ENCODE measurements at regions not wholly inside any gene's neighbourhood (a gene's known extent, or its start where the extent isn't known, plus 50 kb on each side); places are given as distances from the start of the nearest gene placed in this dataset.
"Not testable (repeated sequence)": the region's sequence is repeated elsewhere in the genome, so short reads cannot be mapped to it uniquely, and the experiment has no call there.

GRCh38 chr2:21890716-21891115 is 766.9 kb downstream of the TDRD15 start:
- DNase-seq = no peak
- intact Hi-C loops (cut with DNase I) = no loop called here

GRCh38 chr2:21891191-21891590 is 767.4 kb downstream of the TDRD15 start:
- intact Hi-C loops (cut with DNase I) = no loop called here
- no peak for DNase-seq

DNA sequence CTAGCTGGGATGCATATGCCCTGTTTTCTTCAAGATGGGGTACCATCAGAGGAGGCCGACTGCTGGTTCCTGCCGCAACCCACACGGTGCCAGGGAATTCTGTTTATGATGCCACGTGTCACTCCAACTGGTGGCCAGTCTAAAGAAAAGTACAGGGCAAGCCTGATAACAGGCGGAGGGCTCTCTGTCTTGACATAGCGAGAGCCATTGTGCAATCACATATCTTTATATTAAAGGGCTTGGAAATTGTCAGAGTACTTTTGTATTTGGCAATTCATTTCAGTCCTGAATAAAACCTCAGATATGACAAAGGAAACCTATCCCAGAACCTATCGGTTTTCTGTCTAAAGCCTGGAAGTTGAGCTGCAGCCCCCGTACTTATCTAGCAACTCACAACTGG is 768.4 kb downstream of the TDRD15 start:
- DNase-seq = no peak
- intact Hi-C loops (cut with DNase I) = no loop called here

- DNase-seq = no peak
- intact Hi-C loops (cut with DNase I) = no loop called here
These were observed 771.4 kb downstream of the TDRD15 start for GRCh38 chr2:21895200-21895599.

GRCh38 chr2:21908712-21909380 is 785.1 kb downstream of the TDRD15 start:
- DNase-seq; intact Hi-C loops (cut with DNase I): not testable (repeated sequence)

DNA sequence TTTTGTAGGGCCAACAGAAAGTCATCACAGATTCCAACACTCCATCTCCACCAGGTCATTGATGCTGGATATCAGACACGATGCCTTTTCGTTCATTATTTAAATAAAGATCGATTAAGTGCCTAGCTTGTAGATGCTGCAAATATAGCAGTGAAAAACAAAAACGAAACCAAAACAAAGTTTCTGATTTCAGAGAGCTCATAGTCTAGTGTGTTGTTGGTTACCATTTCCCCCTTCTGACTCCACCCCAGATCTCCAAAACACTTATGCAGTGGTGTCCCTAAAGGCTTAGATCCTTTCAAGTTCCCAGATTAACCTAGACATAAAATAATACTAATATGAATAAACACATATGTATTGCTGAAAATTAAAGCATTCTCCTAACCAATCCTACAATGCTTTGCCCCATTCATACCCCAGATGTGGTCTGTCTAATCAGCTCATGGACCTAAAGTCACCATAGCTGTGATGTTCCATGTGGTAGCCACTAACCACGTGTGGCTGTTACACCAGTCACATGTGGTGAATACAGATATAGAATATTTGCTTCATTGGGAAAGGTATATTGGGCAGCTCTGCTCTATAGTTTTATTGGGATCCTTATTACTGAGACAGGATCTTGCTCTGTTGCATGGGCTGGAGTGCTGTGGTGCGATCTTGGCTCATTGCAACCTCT is 787.2 kb downstream of the TDRD15 start:
- DNase-seq = no peak
- intact Hi-C loops (cut with DNase I) = no loop called here

- DNase-seq = no peak
- intact Hi-C loops (cut with DNase I) = no loop called here
These were observed 788.6 kb downstream of the TDRD15 start for GRCh38 chr2:21912405-21912804.

GRCh38 chr2:21915201-21915600 is 791.4 kb downstream of the TDRD15 start:
- DNase-seq = no peak
- intact Hi-C loops (cut with DNase I) = no loop called here

GRCh38 chr2:21916934-21917522 is 793.3 kb downstream of the TDRD15 start:
- intact Hi-C loops (cut with DNase I) = no loop called here
- no peak for DNase-seq

- DNase-seq = no peak
- intact Hi-C loops (cut with DNase I) = no loop called here
These were observed 797.0 kb downstream of the TDRD15 start for GRCh38 chr2:21920721-21921120.

DNA sequence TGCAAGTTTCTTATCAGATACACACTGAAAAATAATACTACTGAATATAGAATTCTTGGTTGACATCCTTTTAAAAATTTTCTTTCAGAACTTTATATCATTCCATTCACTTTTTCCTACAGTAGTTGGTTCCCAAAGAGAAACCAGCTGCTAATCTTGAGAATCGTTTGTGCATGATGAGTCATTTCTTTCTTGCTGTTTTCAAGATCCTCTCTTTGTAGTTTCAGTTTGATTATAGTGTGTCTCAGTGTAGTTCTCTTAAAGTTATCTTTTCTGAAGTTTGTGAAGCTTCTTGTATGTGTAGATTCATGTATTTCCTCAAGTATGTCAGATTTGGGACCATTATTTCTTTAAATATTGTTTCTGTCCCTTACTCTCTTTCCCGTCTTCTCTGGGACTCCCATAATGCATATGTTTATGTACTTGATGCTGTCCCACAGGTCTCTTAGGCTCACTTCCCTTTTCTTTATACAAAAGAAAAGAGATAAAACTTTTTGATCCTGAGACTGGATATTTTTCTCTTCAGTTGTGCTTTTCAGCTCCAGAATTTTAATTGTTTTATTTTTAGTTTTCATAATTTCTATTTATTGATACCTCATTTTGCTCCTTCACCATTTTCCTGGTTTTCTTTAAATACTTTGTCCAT is 801.0 kb downstream of the TDRD15 start:
- intact Hi-C loops (cut with DNase I) = no loop called here
- no peak for DNase-seq

- intact Hi-C loops (cut with DNase I) = no loop called here
- DNase-seq = no peak
These were observed 804.5 kb downstream of the TDRD15 start for GRCh38 chr2:21928292-21928691.

DNA sequence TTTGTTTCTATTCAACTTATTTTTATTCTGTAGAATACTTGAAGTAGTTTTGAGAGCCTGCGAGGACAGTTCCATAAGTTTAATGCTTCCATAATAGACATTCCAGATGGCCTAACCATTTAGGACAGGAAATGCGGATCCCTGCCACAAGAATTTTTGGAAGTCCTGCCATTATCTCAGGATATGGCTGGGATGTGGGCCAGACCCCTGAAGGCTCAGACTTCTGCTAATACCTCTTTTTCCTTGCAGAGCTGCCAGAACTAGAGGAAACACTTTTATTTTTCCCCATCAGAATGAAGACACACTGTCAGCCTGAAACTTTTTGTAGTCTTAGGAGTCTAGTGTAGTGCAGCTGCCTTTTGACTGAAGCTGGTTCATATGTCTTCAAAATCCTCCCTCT is 806.5 kb downstream of the TDRD15 start:
- DNase-seq = peak in 4 of 10 donors; percentile 9 to 67 (median 10)
- intact Hi-C loops (cut with DNase I) = no loop called here

- no peak for DNase-seq
- intact Hi-C loops (cut with DNase I) = no loop called here
These were observed 816.2 kb downstream of the TDRD15 start for GRCh38 chr2:21939967-21940366.

- no peak for DNase-seq
- intact Hi-C loops (cut with DNase I) = no loop called here
These were observed 820.8 kb downstream of the TDRD15 start for GRCh38 chr2:21944536-21944935.

GRCh38 chr2:21945658-21946057 is 821.9 kb downstream of the TDRD15 start:
- intact Hi-C loops (cut with DNase I) = no loop called here
- DNase-seq = no peak

DNA sequence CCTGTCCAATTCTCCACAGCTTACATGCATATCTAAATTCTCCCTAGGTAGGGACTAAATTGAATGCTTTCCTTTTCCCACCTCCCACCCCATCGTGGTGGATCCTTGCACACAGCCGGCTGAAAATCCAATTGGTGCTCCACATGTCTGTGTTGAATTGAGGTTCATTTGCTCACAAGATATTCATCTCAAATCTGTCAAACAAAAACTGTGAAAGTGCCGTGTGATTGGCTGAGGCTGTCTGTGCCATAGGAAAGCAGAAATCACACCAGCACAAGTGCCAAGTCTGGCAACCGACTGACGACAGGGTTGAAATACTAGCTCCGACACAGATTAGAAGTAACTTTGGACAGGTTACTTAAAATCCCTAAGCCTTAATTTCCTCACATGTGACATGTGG is 823.3 kb downstream of the TDRD15 start:
- DNase-seq = peak in 3 of 10 donors; percentile 6 to 68 (median 47)

GRCh38 chr2:21966139-21966538 is 842.4 kb downstream of the TDRD15 start:
- intact Hi-C loops (cut with DNase I) = no loop called here
- DNase-seq = no peak

More for the DNA sequence above, 823.3 kb downstream of the TDRD15 start:
- intact Hi-C loops (cut with DNase I) = no loop called here

DNA sequence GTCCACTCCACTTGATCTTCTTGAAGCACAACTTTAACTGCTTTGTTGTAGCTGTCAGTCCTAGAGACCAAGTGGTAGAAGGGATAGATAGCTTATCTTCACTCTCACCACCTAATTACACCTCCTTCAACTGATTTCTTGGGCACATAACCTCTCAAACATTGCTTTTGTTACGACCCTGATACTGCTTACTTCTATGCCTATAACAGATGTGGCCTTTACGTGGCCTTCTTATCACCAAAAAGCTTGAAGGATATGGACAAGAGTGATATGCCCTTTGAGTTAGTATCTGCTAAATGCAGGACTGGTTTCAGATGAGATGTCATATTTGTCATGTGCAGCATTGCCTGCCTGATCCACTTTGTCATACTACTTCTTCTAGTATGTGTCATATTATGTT is 847.2 kb downstream of the TDRD15 start:
- DNase-seq = no peak
- intact Hi-C loops (cut with DNase I) = no loop called here

- intact Hi-C loops (cut with DNase I) = no loop called here
These were observed 848.8 kb downstream of the TDRD15 start for GRCh38 chr2:21972586-21972985.

DNA sequence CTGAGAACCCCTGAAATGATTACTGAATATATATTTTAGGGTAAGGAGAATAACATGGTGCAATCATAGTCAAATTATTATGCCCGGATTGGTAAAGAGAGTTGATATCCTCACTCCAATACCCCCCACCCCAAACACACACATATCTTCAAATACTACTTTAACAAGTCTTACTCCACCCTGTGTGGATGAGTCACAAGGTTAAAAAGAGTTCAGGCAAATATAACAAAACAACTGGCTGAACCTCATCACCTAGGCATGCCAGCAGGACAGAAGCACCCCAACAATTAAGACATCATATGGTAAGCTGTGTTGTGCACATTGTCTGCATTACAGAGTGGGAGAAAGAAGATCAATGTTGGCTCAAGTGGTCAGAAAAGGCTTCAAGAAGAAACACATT is 857.4 kb downstream of the TDRD15 start:
- no peak for DNase-seq
- intact Hi-C loops (cut with DNase I) = no loop called here

More at GRCh38 chr2:21972586-21972985, 848.8 kb downstream of the TDRD15 start:
- DNase-seq = no peak

Data from posterior cingulate gyrus (tissue), 11 donors.